RWPE1 (cell line): ENCODE measurements at regions not wholly inside any gene's neighbourhood (a gene's known extent, or its start where the extent isn't known, plus 50 kb on each side); places are given as distances from the start of the nearest gene placed in this dataset.

Source experiments
- CTCF ChIA-PET: fragments of 350-600 bp; sonication (Branson Sonifier 250); formaldehyde crosslinking; extraction: SDS; loops from one replicate; lab custom pipeline; 2021; lab: Yijun Ruan, JAX
- POLR2A ChIA-PET: fragments of 400-600 bp; formaldehyde crosslinking; extraction: SDS; loops from one replicate; lab custom pipeline; 2020; ENCODE audit warnings: antibody characterized with exemption; ENCODE audit not compliant: low non-redundant PET; lab: Yijun Ruan, JAX
- DNase-seq: peaks from one replicate; pipeline ENCODE4 v3.0.0; 2012; ENCODE audit warnings: low spot score
- H3K27ac ChIP-seq: fragments of 450-650 bp; 2 replicates; pipeline ENCODE4 v1.5.1; 2017
- TF ChIP-seq, protein P1 (sequence below): fragments of 450-650 bp; conservative IDR thresholded peaks from 2 replicates; pipeline ENCODE4 v1.5.1; 2017; ENCODE audit warnings: low read depth, mild to moderate bottlenecking

DNA sequence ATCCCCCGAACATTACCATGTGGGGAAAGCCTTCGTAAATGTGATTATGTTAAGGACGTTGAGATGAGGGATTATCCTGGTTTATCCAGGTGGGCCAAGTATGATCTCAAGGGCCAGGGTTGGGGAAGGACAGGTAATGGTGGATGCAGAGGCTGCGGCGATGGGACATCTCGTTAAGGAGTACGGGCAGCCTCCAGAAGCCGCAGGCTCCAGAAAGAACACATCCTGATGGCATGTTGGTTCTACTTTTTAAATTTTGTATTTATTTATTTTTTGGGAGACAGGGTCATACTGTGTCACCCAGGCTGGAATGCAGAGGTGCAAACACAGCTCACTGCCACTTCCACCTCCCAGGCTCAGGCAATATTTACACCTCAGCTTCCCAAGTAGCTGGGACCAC lies 86.2 kb upstream of the RAB6C start:
- no peak overlapping the region for H3K27ac ChIP-seq
- ChIA-PET CTCF (no interaction called here), POLR2A (no interaction called here)
- DNase-seq = no peak
- TF ChIP-seq, protein P1, sequence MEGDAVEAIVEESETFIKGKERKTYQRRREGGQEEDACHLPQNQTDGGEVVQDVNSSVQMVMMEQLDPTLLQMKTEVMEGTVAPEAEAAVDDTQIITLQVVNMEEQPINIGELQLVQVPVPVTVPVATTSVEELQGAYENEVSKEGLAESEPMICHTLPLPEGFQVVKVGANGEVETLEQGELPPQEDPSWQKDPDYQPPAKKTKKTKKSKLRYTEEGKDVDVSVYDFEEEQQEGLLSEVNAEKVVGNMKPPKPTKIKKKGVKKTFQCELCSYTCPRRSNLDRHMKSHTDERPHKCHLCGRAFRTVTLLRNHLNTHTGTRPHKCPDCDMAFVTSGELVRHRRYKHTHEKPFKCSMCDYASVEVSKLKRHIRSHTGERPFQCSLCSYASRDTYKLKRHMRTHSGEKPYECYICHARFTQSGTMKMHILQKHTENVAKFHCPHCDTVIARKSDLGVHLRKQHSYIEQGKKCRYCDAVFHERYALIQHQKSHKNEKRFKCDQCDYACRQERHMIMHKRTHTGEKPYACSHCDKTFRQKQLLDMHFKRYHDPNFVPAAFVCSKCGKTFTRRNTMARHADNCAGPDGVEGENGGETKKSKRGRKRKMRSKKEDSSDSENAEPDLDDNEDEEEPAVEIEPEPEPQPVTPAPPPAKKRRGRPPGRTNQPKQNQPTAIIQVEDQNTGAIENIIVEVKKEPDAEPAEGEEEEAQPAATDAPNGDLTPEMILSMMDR = no peak

DNA sequence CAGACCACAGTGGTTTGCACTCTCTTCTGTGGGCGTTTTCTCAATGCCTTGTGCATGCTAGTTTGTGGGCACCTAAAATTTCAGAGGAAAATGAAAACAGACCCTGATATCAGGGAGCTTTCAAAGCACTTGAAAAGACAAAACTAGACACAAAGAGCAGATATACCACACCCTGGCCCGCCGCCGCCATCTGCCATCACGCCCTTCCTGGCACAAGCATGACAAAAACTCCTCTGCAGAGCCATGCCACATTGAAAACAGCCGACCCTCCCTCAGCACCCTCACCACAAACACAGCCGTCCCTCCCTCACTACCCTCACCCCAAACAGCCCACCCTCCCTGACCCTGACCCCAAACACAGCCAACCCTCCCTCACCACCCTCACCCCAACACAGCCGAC lies 84.8 kb upstream of the RAB6C start:
- no peak for DNase-seq
- CTCF ChIA-PET = no interaction called here
- TF ChIP-seq, protein P1 = no peak
- POLR2A ChIA-PET = no interaction called here
- H3K27ac ChIP-seq = no peak overlapping the region

DNA sequence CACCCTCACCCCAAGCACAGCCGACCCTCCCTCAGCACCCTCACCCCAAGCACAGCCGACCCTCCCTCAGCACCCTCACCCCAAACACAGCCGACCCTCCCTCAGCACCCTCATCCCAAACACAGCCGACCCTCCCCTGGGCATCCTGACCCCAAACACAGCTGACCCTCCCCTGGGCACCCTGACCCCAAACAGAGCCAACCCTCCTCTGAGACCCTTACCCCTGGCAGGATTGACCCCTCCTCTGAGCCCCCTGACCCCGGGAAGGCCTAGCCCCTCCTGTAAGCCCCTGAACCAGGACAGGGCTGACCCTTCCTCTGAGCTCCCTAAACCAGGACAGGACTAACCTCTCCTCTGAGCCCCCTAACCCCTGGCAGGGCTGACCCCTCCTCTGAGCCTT lies 84.4 kb upstream of the RAB6C start:
- DNase-seq = no peak
- TF ChIP-seq, protein P1 = no peak
- POLR2A ChIA-PET = no interaction called here
- H3K27ac ChIP-seq = no peak overlapping the region
- CTCF ChIA-PET = no interaction called here

DNA sequence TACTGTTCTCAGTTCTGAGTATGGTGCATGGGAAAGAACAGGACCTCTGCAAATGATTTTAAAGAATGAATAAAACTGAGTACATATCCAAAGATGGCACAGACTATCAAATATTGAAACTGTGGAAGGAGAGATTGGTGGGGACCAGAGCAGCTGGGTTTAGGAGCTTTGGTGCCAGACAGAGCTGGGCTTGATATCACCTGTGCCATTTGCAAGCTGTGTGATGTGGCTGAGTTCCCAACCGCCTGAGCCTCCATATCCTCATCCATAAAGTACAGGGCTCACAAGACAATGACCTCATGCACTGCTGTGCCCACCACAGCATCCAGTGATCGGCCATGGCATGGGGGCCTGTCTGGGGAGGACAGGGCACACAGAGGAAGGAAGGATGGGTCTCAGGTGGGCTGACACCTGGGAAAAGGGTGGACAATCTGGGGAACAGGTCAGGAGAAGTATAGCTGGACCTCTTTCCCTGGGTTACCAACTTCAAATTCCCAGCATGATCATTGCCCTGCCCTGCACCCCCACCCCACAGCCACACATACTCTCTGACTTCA lies 83.9 kb upstream of the RAB6C start:
- DNase-seq = no peak
- POLR2A ChIA-PET = no interaction called here
- H3K27ac ChIP-seq = no peak overlapping the region
- TF ChIP-seq, protein P1 = no peak
- CTCF ChIA-PET = no interaction called here

DNA sequence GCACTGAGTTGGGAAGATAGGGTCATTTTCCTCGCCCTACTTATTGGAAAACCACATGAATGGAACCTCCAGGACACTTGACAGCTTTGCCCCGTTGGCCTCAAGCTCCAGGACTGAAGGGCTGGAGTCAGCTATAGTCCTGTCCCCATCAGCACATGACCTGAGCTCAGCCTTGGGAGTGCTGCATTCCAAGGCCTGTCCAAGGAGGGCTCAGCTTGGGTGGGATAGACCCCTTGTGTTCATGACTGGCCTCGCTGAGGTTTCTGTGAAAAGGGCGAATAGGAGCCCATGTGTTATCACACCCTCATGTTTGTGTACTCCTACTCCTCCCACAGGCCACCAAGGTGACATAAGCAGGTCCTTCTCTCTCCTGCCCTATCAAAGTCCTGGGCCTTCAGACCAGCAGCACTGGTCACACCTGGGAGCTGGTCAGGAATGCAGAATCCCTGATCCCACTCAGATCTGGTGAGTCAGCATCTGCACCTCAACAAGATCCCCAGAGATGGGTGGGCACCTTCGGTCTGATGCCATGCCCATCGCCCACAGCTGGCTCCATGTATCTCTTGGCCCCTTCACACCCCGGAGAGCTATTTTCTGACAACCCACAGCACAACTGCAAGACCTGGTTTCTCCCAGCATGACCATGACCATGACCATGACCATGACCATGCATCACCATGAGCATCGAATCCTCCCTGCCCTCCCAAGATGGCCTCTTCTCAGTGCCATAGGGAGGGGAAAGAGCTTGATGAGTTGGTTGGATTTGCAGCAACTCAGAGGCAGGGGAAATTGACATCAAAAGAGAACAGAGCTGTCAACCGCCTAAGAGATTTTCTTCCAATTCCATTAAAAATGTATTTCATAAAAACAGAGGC lies 83.0 kb upstream of the RAB6C start:
- DNase-seq = no peak
- CTCF ChIA-PET = interaction anchor here (0.6 kb wide), 1 partner anchor 44 kb away, joined by 3 read pairs; no protein-coding TSS in a partner anchor
- TF ChIP-seq, protein P1 = no peak
- H3K27ac ChIP-seq = no peak overlapping the region
- POLR2A ChIA-PET = no interaction called here

DNA sequence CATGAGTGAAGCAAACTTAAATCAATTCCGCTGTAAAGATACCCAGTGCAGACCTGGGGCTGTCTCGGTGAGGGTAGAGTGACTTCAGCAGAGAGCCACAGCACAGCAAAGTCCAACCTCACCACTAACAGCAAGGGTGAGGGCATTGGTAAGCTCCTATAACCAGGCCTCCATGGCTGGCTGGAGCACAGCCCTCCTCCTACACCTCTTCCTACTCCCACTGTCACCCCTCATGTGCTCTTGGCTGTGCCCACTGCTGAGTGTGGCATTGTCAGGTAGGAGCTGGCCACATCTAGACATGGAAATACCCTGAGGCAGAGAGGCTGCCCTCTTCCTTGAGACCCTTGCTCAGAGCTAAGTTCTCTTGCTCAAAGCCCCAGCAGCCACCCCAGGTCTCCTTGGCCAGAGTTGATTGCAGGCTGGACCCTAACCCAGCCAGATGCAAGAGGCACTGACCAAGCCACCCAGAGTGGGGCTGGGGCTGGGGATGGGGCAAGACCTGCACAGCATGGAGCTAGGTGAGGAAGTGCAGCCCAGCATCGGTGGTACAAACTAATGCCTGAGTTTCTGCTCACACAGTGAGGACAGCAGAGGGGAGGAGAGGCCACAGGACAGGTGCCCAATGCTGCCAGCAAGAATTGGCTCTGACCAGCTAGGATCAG lies 77.6 kb upstream of the RAB6C start:
- POLR2A ChIA-PET = no interaction called here
- TF ChIP-seq, protein P1 = no peak
- CTCF ChIA-PET = no interaction called here
- no peak overlapping the region for H3K27ac ChIP-seq
- no peak for DNase-seq
